H1 (cell line): ENCODE measurements at regions not wholly inside any gene's neighbourhood (a gene's known extent, or its start where the extent isn't known, plus 50 kb on each side); places are given as distances from the start of the nearest gene placed in this dataset.

Source experiments
- CTCF ChIA-PET: fragments of 300-600 bp; sonication (Branson Sonifier 250); formaldehyde crosslinking; loops from one replicate; lab custom pipeline; 2021; ENCODE audit not compliant: partially characterized antibody; lab: Charles Lee
- POLR2A ChIA-PET: fragments of 300-600 bp; sonication (Branson Sonifier 250); formaldehyde crosslinking; loops from one replicate; lab custom pipeline; 2021; ENCODE audit warnings: inconsistent platforms; ENCODE audit not compliant: partially characterized antibody; lab: Charles Lee
- DNase-seq, 2 experiments: peaks; one replicate each; pipeline versions ENCODE4 v3.0.0 to v3.0.0-alpha.2; 2010 to 2022; ENCODE audit warnings: low spot score in 2 of 2, low read depth in 1 of 2, mixed read lengths in 1 of 2
- FAIRE-seq: peaks from 2 replicates; lab custom pipeline; 2011; peaks lifted over from hg19 to GRCh38; lab: Jason Lieb, UNC
- H2AFZ ChIP-seq: 2 replicates; pipeline ENCODE4 v1.8.1; 2012; ENCODE audit warnings: low read length, inconsistent platforms
- H2AK5ac ChIP-seq: 2 replicates; pipeline ENCODE4 v1.6.1; 2013; ENCODE audit warnings: low read depth, low read length
- H2BK120ac ChIP-seq: replicated peaks from 2 replicates; pipeline ENCODE3; 2013; ENCODE audit warnings: low read depth, low read length, inconsistent platforms
- H2BK12ac ChIP-seq: 2 replicates; pipeline ENCODE4 v1.6.1; 2013; ENCODE audit warnings: low read depth, low read length
- H2BK15ac ChIP-seq: 2 replicates; pipeline ENCODE4 v1.6.1; 2013; ENCODE audit warnings: low read length
- H2BK20ac ChIP-seq: 2 replicates; pipeline ENCODE4 v1.6.1; 2013; ENCODE audit warnings: low read length
- H2BK5ac ChIP-seq: 2 replicates; pipeline ENCODE4 v1.6.1; 2013; ENCODE audit warnings: low read depth, low read length
- H3K14ac ChIP-seq: 2 replicates; pipeline ENCODE4 v1.6.1; 2013; ENCODE audit warnings: inconsistent platforms; ENCODE audit not compliant: insufficient read length
- H3K18ac ChIP-seq: 2 replicates; pipeline ENCODE4 v1.6.1; 2013; ENCODE audit warnings: low read length; ENCODE audit errors: extremely low read depth
- H3K23ac ChIP-seq: 2 replicates; pipeline ENCODE4 v1.6.1; 2013; ENCODE audit warnings: inconsistent platforms; ENCODE audit not compliant: insufficient read length
- H3K23me2 ChIP-seq: 2 replicates; pipeline ENCODE4 v1.6.1; 2013; ENCODE audit warnings: low read depth, low read length
- H3K27ac ChIP-seq: 2 replicates; pipeline ENCODE4 v1.6.1; 2011; ENCODE audit warnings: low read depth, low read length, inconsistent platforms
- H3K27me3 ChIP-seq, 4 experiments: replicated peaks in 1 of 4; 1 replicate in 1 of 4; 2 replicates in 3 of 4; pipeline versions ENCODE4 v1.6.1 to v1.8.1; 2011 to 2013; ENCODE audit warnings: low read length in 3 of 4, mild to moderate bottlenecking in 3 of 4, inconsistent platforms in 2 of 4, mixed read lengths in 2 of 4, moderate library complexity in 1 of 4; ENCODE audit not compliant: control insufficient read depth in 3 of 4, insufficient read depth in 3 of 4; ENCODE audit errors: extremely low read depth in 1 of 4
- H3K36me3 ChIP-seq, 4 experiments: 2 replicates each; pipeline versions ENCODE4 v1.6.1 to v1.8.1; 2011 to 2013; ENCODE audit warnings: mild to moderate bottlenecking in 4 of 4, low read length in 3 of 4, moderate library complexity in 2 of 4, control low read depth in 1 of 4, inconsistent platforms in 1 of 4; ENCODE audit not compliant: insufficient read depth in 4 of 4, control insufficient read depth in 2 of 4
- H3K4ac ChIP-seq: replicated peaks from 2 replicates; pipeline ENCODE3; 2013; ENCODE audit warnings: low read length, low read depth, mixed read lengths, inconsistent platforms; ENCODE audit not compliant: insufficient read length
- H3K4me1 ChIP-seq, 4 experiments: replicated peaks in 1 of 4; 1 replicate in 1 of 4; 2 replicates in 3 of 4; pipeline versions ENCODE4 v1.6.1 to v1.8.1; 2011 to 2013; ENCODE audit warnings: low read length in 3 of 4, inconsistent platforms in 2 of 4, mixed read lengths in 1 of 4; ENCODE audit not compliant: insufficient read depth in 4 of 4, control insufficient read depth in 3 of 4
- H3K4me2 ChIP-seq, 2 experiments: 2 replicates each; pipeline versions ENCODE4 v1.6.1 to v1.8.1; 2011 to 2013; ENCODE audit warnings: low read depth in 2 of 2, low read length in 2 of 2, control low read depth in 1 of 2, inconsistent platforms in 1 of 2, mild to moderate bottlenecking in 1 of 2; ENCODE audit not compliant: insufficient read depth in 1 of 2
- H3K4me3 ChIP-seq, 4 experiments: fragments of 200-600, 300-600 bp in 1 of 4; sonication (generic), shearing (Covaris generic), sonication (Bioruptor Twin) in 1 of 4; 2 replicates each; pipeline versions ENCODE4 v1.5.1 to v1.8.1; 2011 to 2016; ENCODE audit warnings: low read length in 4 of 4, low read depth in 3 of 4, control low read depth in 2 of 4, inconsistent platforms in 2 of 4, mild to moderate bottlenecking in 2 of 4, mixed read lengths in 1 of 4, moderate library complexity in 1 of 4; ENCODE audit not compliant: insufficient read depth in 2 of 4; ENCODE audit errors: extremely low read depth in 1 of 4
- H3K56ac ChIP-seq: replicated peaks from 2 replicates; pipeline ENCODE3; 2013; ENCODE audit warnings: low read depth, mild to moderate bottlenecking, mixed read lengths, low read length, inconsistent platforms; ENCODE audit not compliant: insufficient read length
- H3K79me1 ChIP-seq: 2 replicates; pipeline ENCODE4 v1.6.1; 2013; ENCODE audit warnings: low read depth, low read length, control low read depth
- H3K79me2 ChIP-seq, 2 experiments: 2 replicates each; pipeline versions ENCODE4 v1.6.1 to v1.8.1; 2012 to 2013; ENCODE audit warnings: low read length in 2 of 2, mild to moderate bottlenecking in 2 of 2, inconsistent platforms in 1 of 2; ENCODE audit not compliant: insufficient read depth in 2 of 2, control insufficient read depth in 1 of 2
- H3K9ac ChIP-seq, 4 experiments: replicated peaks in 1 of 4; 1 replicate in 1 of 4; 2 replicates in 3 of 4; pipeline versions ENCODE4 v1.6.1 to v1.8.1; 2011 to 2013; ENCODE audit warnings: low read depth in 3 of 4, low read length in 3 of 4, control low read depth in 2 of 4, mild to moderate bottlenecking in 2 of 4, moderate library complexity in 2 of 4, inconsistent platforms in 1 of 4; ENCODE audit errors: extremely low read depth in 1 of 4
- H3K9me3 ChIP-seq, 2 experiments: 2 replicates each; pipeline versions ENCODE4 v1.6.1 to v1.8.1; 2012 to 2013; ENCODE audit warnings: mild to moderate bottlenecking in 2 of 2, moderate library complexity in 2 of 2, control low read depth in 1 of 2, inconsistent platforms in 1 of 2, low read depth in 1 of 2, low read length in 1 of 2, mixed read lengths in 1 of 2; ENCODE audit not compliant: insufficient read depth in 2 of 2
- H4K20me1 ChIP-seq, 2 experiments: replicated peaks in 1 of 2; 2 replicates each; pipeline versions ENCODE3 to v1.8.1; 2011 to 2013; ENCODE audit warnings: inconsistent platforms in 2 of 2, low read length in 2 of 2, mild to moderate bottlenecking in 1 of 2; ENCODE audit not compliant: insufficient read depth in 2 of 2, control insufficient read depth in 1 of 2
- H4K5ac ChIP-seq: 2 replicates; pipeline ENCODE4 v1.6.1; 2013; ENCODE audit warnings: low read length, low read depth, mixed read lengths, inconsistent platforms; ENCODE audit not compliant: insufficient read length
- H4K8ac ChIP-seq: 2 replicates; pipeline ENCODE4 v1.8.0; 2013; ENCODE audit warnings: mild to moderate bottlenecking, moderate library complexity, low read length, inconsistent platforms; ENCODE audit not compliant: insufficient read depth; ENCODE audit errors: extremely low read depth
- H4K91ac ChIP-seq: replicated peaks from 2 replicates; pipeline ENCODE3; 2013; ENCODE audit warnings: low read length, mixed read lengths, inconsistent platforms; ENCODE audit not compliant: insufficient read length
- ASH2L ChIP-seq: fragments of 200-600, 300-600 bp; sonication (generic); IDR thresholded peaks from one replicate; pipeline ENCODE4 v1.7.1; 2017; ENCODE audit warnings: low read length
- ATF2 ChIP-seq: IDR thresholded peaks from 2 replicates; pipeline ENCODE4 v1.6.1; 2012; ENCODE audit warnings: low read length, inconsistent platforms
- CBX8 ChIP-seq: fragments of 300-800, 300-1000 bp; sonication (generic); IDR thresholded peaks from 2 replicates; pipeline ENCODE4 v1.7.1; 2016; ENCODE audit warnings: low read depth, low read length, borderline replicate concordance
- CEBPB ChIP-seq: IDR thresholded peaks from 2 replicates; pipeline ENCODE4 v1.6.1; 2012; ENCODE audit warnings: low read depth, low read length
- CREB1 ChIP-seq: IDR thresholded peaks from 2 replicates; pipeline ENCODE4 v1.6.1; 2012; ENCODE audit warnings: inconsistent platforms
- CTBP2 ChIP-seq: IDR thresholded peaks from 2 replicates; pipeline ENCODE4 v1.7.0; 2011; ENCODE audit warnings: borderline replicate concordance, mild to moderate bottlenecking, moderate library complexity, mixed read lengths, low read length; ENCODE audit not compliant: insufficient read depth, insufficient read length
- JUND ChIP-seq: IDR thresholded peaks from 2 replicates; pipeline ENCODE4 v1.6.1; 2011; ENCODE audit warnings: mild to moderate bottlenecking, improper control_type of control experiment, low read length
- NANOG ChIP-seq: IDR thresholded peaks from 2 replicates; pipeline ENCODE4 v1.6.1; 2011; ENCODE audit warnings: low read length, low read depth, mild to moderate bottlenecking, inconsistent platforms; ENCODE audit not compliant: insufficient read depth, poor library complexity, severe bottlenecking
- RXRA ChIP-seq: IDR thresholded peaks from 2 replicates; pipeline ENCODE4 v1.6.1; 2011; ENCODE audit warnings: low read depth, mild to moderate bottlenecking, low read length, moderate library complexity; ENCODE audit not compliant: insufficient read depth
- SIN3A ChIP-seq, 2 experiments: IDR thresholded peaks in 1 of 2; conservative IDR thresholded peaks in 1 of 2; 2 replicates each; pipeline ENCODE4 v1.6.1; 2011 to 2012; ENCODE audit warnings: low read length in 2 of 2, improper control_type of control experiment in 1 of 2, low read depth in 1 of 2, mild to moderate bottlenecking in 1 of 2
- TAF1 ChIP-seq: IDR thresholded peaks from 2 replicates; pipeline ENCODE4 v1.6.1; 2011; ENCODE audit warnings: mild to moderate bottlenecking, low read depth, low read length
- WGBS, 2 experiments: shearing (Covaris generic) in 1 of 2; methylation state at CpG; one replicate each; pipeline versions ENCODE4 v1.1.6 to v1.1.7; 2013 to 2015; ENCODE audit warnings: low lambda C conversion rate in 2 of 2, mixed read lengths in 2 of 2, inconsistent platforms in 1 of 2, low coverage in 1 of 2, missing lambda C conversion rate in 1 of 2; ENCODE audit not compliant: insufficient replicate concordance in 2 of 2, insufficient coverage in 1 of 2, insufficient read length in 1 of 2; ENCODE audit errors: extremely low coverage in 1 of 2, missing lambda C conversion rate in 1 of 2; 5-methylcytosine and 5-hydroxymethylcytosine counted together

GRCh38 chr4:117740736-117741135 is 293.6 kb upstream of the NDST3 start:
- WGBS, 2 experiments: 92% methylated on average over 1 of the region's 1 CpG; no CpG with 5 or more reads in 1 of the 2 experiments
- Histone ChIP-seq H3K79me1 (no peaks in the 10 kb centered on the region), H3K23ac (no peak overlapping the region), H4K8ac (no peak overlapping the region), H3K36me3 (no peaks in the 10 kb centered on the region), H3K4me2 (no peak overlapping the region), H2BK120ac (no peak overlapping the region), H3K27me3 (no peaks in the 10 kb centered on the region), H3K79me2 (no peaks in the 10 kb centered on the region), H3K4me1 (no peaks in the 10 kb centered on the region), H2BK12ac (no peak overlapping the region), H3K56ac (no peak overlapping the region), H3K18ac (no peak overlapping the region), H4K5ac (no peak overlapping the region), H2BK5ac (no peak overlapping the region), H3K27ac (no peak overlapping the region), H3K4ac (no peak overlapping the region), H3K23me2 (no peaks in the 10 kb centered on the region), H3K9me3 (no peaks in the 10 kb centered on the region), H4K91ac (no peak overlapping the region), H3K9ac (no peak overlapping the region), H4K20me1 (no peaks in the 10 kb centered on the region), H3K4me3 (no peak overlapping the region), H2BK20ac (no peak overlapping the region), H3K14ac (no peak overlapping the region), H2AFZ (no peak overlapping the region), H2AK5ac (no peak overlapping the region), H2BK15ac (no peak overlapping the region)
- ChIA-PET CTCF (no interaction called here), POLR2A (no interaction called here)
- FAIRE-seq (no peak), DNase-seq (no peak)
- TF ChIP-seq CEBPB (no peak), CREB1 (no peak), NANOG (no peak), CBX8 (no peak), JUND (no peak), SIN3A (conservative IDR thresholded peaks at IDR 0.05 in 1 of 2, IDR thresholded peaks at IDR 0.05 in 1 of 2; ENCODE audit: low read depth in 1 of 2, low read length in 2 of 2) (no peak), ATF2 (no peak), CTBP2 (no peak), TAF1 (no peak), ASH2L (no peak), RXRA (no peak)
